ENCODE measurements at regions not wholly inside any gene's neighbourhood (a gene's known extent, or its start where the extent isn't known, plus 50 kb on each side); places are given as distances from the start of the nearest gene placed in this dataset.

- no peak for DNase-seq
- CTCF ChIA-PET = no interaction called here
- intact Hi-C loops (cut with micrococcal nuclease) = no loop called here
- Mint-ChIP-seq H3K4me3 (no peak overlapping the region), H3K27ac (no peak overlapping the region), H3K4me1 (ENCODE audit: low read depth) (no peaks in the 10 kb centered on the region), H3K36me3 (ENCODE audit: low read depth) (no peaks in the 10 kb centered on the region), H3K9me3 (no peaks in the 10 kb centered on the region), H3K27me3 (ENCODE audit: low read depth) (no peaks in the 10 kb centered on the region)
Observed at GRCh38 chr2:128775217-128775913, 456.7 kb upstream of the HS6ST1 start.

GRCh38 chr2:128775914-128776285 lies 457.2 kb upstream of the HS6ST1 start:
- Mint-ChIP-seq H3K9me3 (no peaks in the 10 kb centered on the region), H3K36me3 (ENCODE audit: low read depth) (no peaks in the 10 kb centered on the region), H3K4me1 (ENCODE audit: low read depth) (no peaks in the 10 kb centered on the region), H3K4me3 (no peak overlapping the region), H3K27me3 (ENCODE audit: low read depth) (no peaks in the 10 kb centered on the region), H3K27ac (no peak overlapping the region)
- CTCF ChIA-PET = no interaction called here
- DNase-seq = no peak
- intact Hi-C loops (cut with micrococcal nuclease) = no loop called here

- CTCF ChIA-PET = no interaction called here
- no peak overlapping the region for H3K27ac Mint-ChIP-seq
- H3K27me3 Mint-ChIP-seq (ENCODE audit: low read depth) = no peaks in the 10 kb centered on the region
- no peak for DNase-seq
- intact Hi-C loops (cut with micrococcal nuclease) = no loop called here
- H3K4me1 Mint-ChIP-seq (ENCODE audit: low read depth) = no peaks in the 10 kb centered on the region
- H3K4me3 Mint-ChIP-seq = no peak overlapping the region
- H3K36me3 Mint-ChIP-seq (ENCODE audit: low read depth) = no peaks in the 10 kb centered on the region
- no peaks in the 10 kb centered on the region for H3K9me3 Mint-ChIP-seq
Observed at GRCh38 chr2:128776461-128777195, 458.0 kb upstream of the HS6ST1 start.

GRCh38 chr2:128777196-128778035 lies 458.7 kb upstream of the HS6ST1 start:
- DNase-seq = no peak
- no peaks in the 10 kb centered on the region for H3K27me3 Mint-ChIP-seq (ENCODE audit: low read depth)
- H3K4me3 Mint-ChIP-seq = no peak overlapping the region
- no peaks in the 10 kb centered on the region for H3K36me3 Mint-ChIP-seq (ENCODE audit: low read depth)
- H3K4me1 Mint-ChIP-seq (ENCODE audit: low read depth) = no peaks in the 10 kb centered on the region
- no peak overlapping the region for H3K27ac Mint-ChIP-seq
- CTCF ChIA-PET = no interaction called here
- no peaks in the 10 kb centered on the region for H3K9me3 Mint-ChIP-seq
- intact Hi-C loops (cut with micrococcal nuclease) = no loop called here

- no peak overlapping the region for H3K4me3 Mint-ChIP-seq
- H3K27me3 Mint-ChIP-seq (ENCODE audit: low read depth) = no peaks in the 10 kb centered on the region
- H3K9me3 Mint-ChIP-seq = no peaks in the 10 kb centered on the region
- H3K27ac Mint-ChIP-seq = no peak overlapping the region
- CTCF ChIA-PET = no interaction called here
- H3K36me3 Mint-ChIP-seq (ENCODE audit: low read depth) = no peaks in the 10 kb centered on the region
- no peaks in the 10 kb centered on the region for H3K4me1 Mint-ChIP-seq (ENCODE audit: low read depth)
- no peak for DNase-seq
- intact Hi-C loops (cut with micrococcal nuclease) = no loop called here
Observed at GRCh38 chr2:128778843-128779242, 460.2 kb upstream of the HS6ST1 start.

GRCh38 chr2:128779301-128780095 lies 460.8 kb upstream of the HS6ST1 start:
- Mint-ChIP-seq H3K27ac (no peak overlapping the region), H3K27me3 (ENCODE audit: low read depth) (no peaks in the 10 kb centered on the region), H3K36me3 (ENCODE audit: low read depth) (no peaks in the 10 kb centered on the region), H3K4me3 (no peak overlapping the region), H3K4me1 (ENCODE audit: low read depth) (no peaks in the 10 kb centered on the region), H3K9me3 (no peaks in the 10 kb centered on the region)
- intact Hi-C loops (cut with micrococcal nuclease) = no loop called here
- DNase-seq = no peak
- CTCF ChIA-PET = no interaction called here

- Mint-ChIP-seq H3K4me1 (ENCODE audit: low read depth) (no peaks in the 10 kb centered on the region), H3K9me3 (no peaks in the 10 kb centered on the region), H3K36me3 (ENCODE audit: low read depth) (no peaks in the 10 kb centered on the region), H3K27ac (no peak overlapping the region), H3K4me3 (no peak overlapping the region), H3K27me3 (ENCODE audit: low read depth) (no peaks in the 10 kb centered on the region)
- intact Hi-C loops (cut with micrococcal nuclease) = no loop called here
- CTCF ChIA-PET = no interaction called here
- DNase-seq = no peak
Observed at GRCh38 chr2:128780434-128781080, 461.9 kb upstream of the HS6ST1 start.

- intact Hi-C loops (cut with micrococcal nuclease) = no loop called here
- no peak overlapping the region for H3K4me3 Mint-ChIP-seq
Observed at GRCh38 chr2:128781166-128781565, 462.5 kb upstream of the HS6ST1 start.

GRCh38 chr2:128781585-128782385 lies 463.1 kb upstream of the HS6ST1 start:
- DNase-seq = no peak
- H3K4me1 Mint-ChIP-seq (ENCODE audit: low read depth) = no peaks in the 10 kb centered on the region
- CTCF ChIA-PET = no interaction called here
- H3K36me3 Mint-ChIP-seq (ENCODE audit: low read depth) = no peaks in the 10 kb centered on the region
- no peaks in the 10 kb centered on the region for H3K27me3 Mint-ChIP-seq (ENCODE audit: low read depth)
- intact Hi-C loops (cut with micrococcal nuclease) = no loop called here
- H3K27ac Mint-ChIP-seq = no peak overlapping the region
- H3K9me3 Mint-ChIP-seq = no peaks in the 10 kb centered on the region
- no peak overlapping the region for H3K4me3 Mint-ChIP-seq

More at GRCh38 chr2:128781166-128781565, 462.5 kb upstream of the HS6ST1 start:
- no peak for DNase-seq
- no peaks in the 10 kb centered on the region for H3K27me3 Mint-ChIP-seq (ENCODE audit: low read depth)
- CTCF ChIA-PET = no interaction called here
- H3K36me3 Mint-ChIP-seq (ENCODE audit: low read depth) = no peaks in the 10 kb centered on the region
- H3K27ac Mint-ChIP-seq = no peak overlapping the region
- no peaks in the 10 kb centered on the region for H3K9me3 Mint-ChIP-seq
- H3K4me1 Mint-ChIP-seq (ENCODE audit: low read depth) = no peaks in the 10 kb centered on the region

- Mint-ChIP-seq H3K27ac (no peak overlapping the region), H3K9me3 (no peaks in the 10 kb centered on the region), H3K36me3 (ENCODE audit: low read depth) (no peaks in the 10 kb centered on the region), H3K4me1 (ENCODE audit: low read depth) (no peaks in the 10 kb centered on the region), H3K27me3 (ENCODE audit: low read depth) (no peaks in the 10 kb centered on the region), H3K4me3 (no peak overlapping the region)
- intact Hi-C loops (cut with micrococcal nuclease) = no loop called here
- no peak for DNase-seq
- CTCF ChIA-PET = no interaction called here
Observed at GRCh38 chr2:128782411-128783192, 463.9 kb upstream of the HS6ST1 start.

GRCh38 chr2:128783193-128783671 lies 464.6 kb upstream of the HS6ST1 start:
- no peaks in the 10 kb centered on the region for H3K4me1 Mint-ChIP-seq (ENCODE audit: low read depth)
- H3K4me3 Mint-ChIP-seq = no peak overlapping the region
- intact Hi-C loops (cut with micrococcal nuclease) = no loop called here
- DNase-seq = no peak
- peaks cover 1% of the 10 kb centered on the region for H3K9me3 Mint-ChIP-seq
- H3K27me3 Mint-ChIP-seq (ENCODE audit: low read depth) = no peaks in the 10 kb centered on the region
- no peak overlapping the region for H3K27ac Mint-ChIP-seq
- CTCF ChIA-PET = no interaction called here
- H3K36me3 Mint-ChIP-seq (ENCODE audit: low read depth) = no peaks in the 10 kb centered on the region

Data from activated naive CD4-positive, alpha-beta T cell treated with anti-CD3 and anti-CD28 coated beads for 36 hours (primary cell).